Neural cell (in vitro differentiated cells): ENCODE measurements at regions not wholly inside any gene's neighbourhood (a gene's known extent, or its start where the extent isn't known, plus 50 kb on each side); places are given as distances from the start of the nearest gene placed in this dataset.

ENCODE experiments used
- H2AFZ ChIP-seq: fragments of 200-600, 300-800 bp; sonication (generic), shearing (Covaris generic); 2 replicates; pipeline ENCODE4 v1.6.0; 2014; ENCODE audit warnings: low read depth, mild to moderate bottlenecking, antibody characterized with exemption, low read length, moderate library complexity
- H3F3A ChIP-seq: fragments of 200-600 bp; shearing (Covaris generic); 2 replicates; pipeline ENCODE4 v1.6.1; 2016; ENCODE audit warnings: mild to moderate bottlenecking, moderate library complexity, mixed read lengths, antibody characterized with exemption, low read length; ENCODE audit not compliant: insufficient read depth, poor library complexity, severe bottlenecking
- H3K27ac ChIP-seq: fragments of 200-600, 300-800 bp; sonication (generic), shearing (Covaris generic); 2 replicates; pipeline ENCODE4 v1.5.1; 2014; ENCODE audit warnings: mild to moderate bottlenecking, low read length, moderate library complexity
- H3K27me3 ChIP-seq: fragments of 300-800, 200-600 bp; sonication (generic), shearing (Covaris generic); 2 replicates; pipeline ENCODE4 v1.6.0; 2014; ENCODE audit warnings: mild to moderate bottlenecking, low read depth, low read length, moderate library complexity; ENCODE audit not compliant: insufficient read depth
- H3K36me3 ChIP-seq: fragments of 300-800, 200-600 bp; sonication (generic), shearing (Covaris generic); 2 replicates; pipeline ENCODE4 v1.5.1; 2014; ENCODE audit warnings: mild to moderate bottlenecking, antibody characterized with exemption, low read length, moderate library complexity; ENCODE audit not compliant: insufficient read depth
- H3K4me2 ChIP-seq: fragments of 300-800, 200-600 bp; sonication (generic), shearing (Covaris generic); 2 replicates; pipeline ENCODE4 v1.6.0; 2014; ENCODE audit warnings: mild to moderate bottlenecking, low read length
- H3K4me3 ChIP-seq: fragments of 300-800, 200-600 bp; sonication (generic), shearing (Covaris generic); 2 replicates; pipeline ENCODE4 v1.5.1; 2014; ENCODE audit warnings: mild to moderate bottlenecking, low read length, moderate library complexity
- H3K79me2 ChIP-seq: fragments of 200-600 bp; shearing (Covaris generic); replicated peaks from 2 replicates; pipeline ENCODE4 v1.6.0; 2014; ENCODE audit warnings: mild to moderate bottlenecking, low read length, moderate library complexity; ENCODE audit not compliant: insufficient read depth
- H3K9ac ChIP-seq: fragments of 300-800, 200-600 bp; sonication (generic), shearing (Covaris generic); 2 replicates; pipeline ENCODE4 v1.6.1; 2016; ENCODE audit warnings: mild to moderate bottlenecking, low read length, mixed read lengths
- H3K9me2 ChIP-seq: fragments of 200-600 bp; shearing (Covaris generic); 2 replicates; pipeline ENCODE4 v1.6.1; 2016; ENCODE audit warnings: mild to moderate bottlenecking, low read length, mixed read lengths; ENCODE audit not compliant: insufficient read depth
- H3K9me3 ChIP-seq: fragments of 200-600, 300-800 bp; sonication (generic), shearing (Covaris generic); 2 replicates; pipeline ENCODE4 v1.6.1; 2016; ENCODE audit warnings: mild to moderate bottlenecking, mixed run types, low read length, moderate library complexity, mixed read lengths
- H4K20me1 ChIP-seq: fragments of 200-600 bp; shearing (Covaris generic); 2 replicates; pipeline ENCODE4 v1.6.1; 2016; ENCODE audit warnings: mild to moderate bottlenecking, mixed run types; ENCODE audit not compliant: insufficient read depth
- EP300 ChIP-seq: fragments of 450-650 bp; conservative IDR thresholded peaks from 2 replicates; pipeline ENCODE4 v1.6.1; 2014; ENCODE audit warnings: antibody characterized with exemption, mild to moderate bottlenecking, moderate library complexity; ENCODE audit not compliant: poor library complexity, severe bottlenecking
- EZH2 ChIP-seq: fragments of 200-600, 300-800 bp; shearing (Covaris generic), sonication (generic); IDR thresholded peaks from 2 replicates; pipeline ENCODE4 v1.6.1; 2014; ENCODE audit warnings: antibody characterized with exemption, low read length, borderline replicate concordance, mild to moderate bottlenecking; ENCODE audit not compliant: insufficient read depth, poor library complexity, severe bottlenecking
- MXI1 ChIP-seq: fragments of 450-650 bp; conservative IDR thresholded peaks from 2 replicates; pipeline ENCODE4 v1.6.1; 2014; ENCODE audit warnings: antibody characterized with exemption, mild to moderate bottlenecking; ENCODE audit not compliant: poor library complexity, severe bottlenecking
- POLR2AphosphoS5 ChIP-seq: IDR thresholded peaks from 2 replicates; pipeline ENCODE4 v1.6.1; 2012
- RAD21 ChIP-seq: fragments of 450-650 bp; conservative IDR thresholded peaks from 2 replicates; pipeline ENCODE4 v1.6.1; 2014; ENCODE audit warnings: antibody characterized with exemption, mild to moderate bottlenecking, moderate library complexity
- REST ChIP-seq: IDR thresholded peaks from 2 replicates; pipeline ENCODE4 v1.6.1; 2012; ENCODE audit warnings: borderline replicate concordance
- SMC3 ChIP-seq: fragments of 450-650 bp; conservative IDR thresholded peaks from 2 replicates; pipeline ENCODE4 v1.6.1; 2014; ENCODE audit warnings: antibody characterized with exemption, mild to moderate bottlenecking, moderate library complexity; ENCODE audit not compliant: poor library complexity
- TAF1 ChIP-seq: IDR thresholded peaks from 2 replicates; pipeline ENCODE4 v1.6.1; 2012; ENCODE audit warnings: low read depth
- TF ChIP-seq, protein P1 (sequence below): fragments of 450-650 bp; IDR thresholded peaks from 2 replicates; pipeline ENCODE4 v1.5.1; 2014; ENCODE audit warnings: antibody characterized with exemption, mild to moderate bottlenecking, moderate library complexity; ENCODE audit not compliant: poor library complexity, severe bottlenecking

- Histone ChIP-seq H2AFZ (no peak overlapping the region), H3K9ac (no peak overlapping the region), H3K4me2 (no peak overlapping the region), H3K36me3 (no peaks in the 10 kb centered on the region), H3K27me3 (no peaks in the 10 kb centered on the region), H3K4me3 (no peak overlapping the region), H3K27ac (no peak overlapping the region), H4K20me1 (no peaks in the 10 kb centered on the region), H3F3A (no peaks in the 10 kb centered on the region), H3K9me3 (no peaks in the 10 kb centered on the region), H3K79me2 (no peaks in the 10 kb centered on the region), H3K9me2 (no peaks in the 10 kb centered on the region)
- TF ChIP-seq EZH2 (no peak), RAD21 (no peak), MXI1 (no peak), TAF1 (no peak), SMC3 (no peak), POLR2AphosphoS5 (no peak), REST (no peak), EP300 (no peak)
- TF ChIP-seq, protein P1, sequence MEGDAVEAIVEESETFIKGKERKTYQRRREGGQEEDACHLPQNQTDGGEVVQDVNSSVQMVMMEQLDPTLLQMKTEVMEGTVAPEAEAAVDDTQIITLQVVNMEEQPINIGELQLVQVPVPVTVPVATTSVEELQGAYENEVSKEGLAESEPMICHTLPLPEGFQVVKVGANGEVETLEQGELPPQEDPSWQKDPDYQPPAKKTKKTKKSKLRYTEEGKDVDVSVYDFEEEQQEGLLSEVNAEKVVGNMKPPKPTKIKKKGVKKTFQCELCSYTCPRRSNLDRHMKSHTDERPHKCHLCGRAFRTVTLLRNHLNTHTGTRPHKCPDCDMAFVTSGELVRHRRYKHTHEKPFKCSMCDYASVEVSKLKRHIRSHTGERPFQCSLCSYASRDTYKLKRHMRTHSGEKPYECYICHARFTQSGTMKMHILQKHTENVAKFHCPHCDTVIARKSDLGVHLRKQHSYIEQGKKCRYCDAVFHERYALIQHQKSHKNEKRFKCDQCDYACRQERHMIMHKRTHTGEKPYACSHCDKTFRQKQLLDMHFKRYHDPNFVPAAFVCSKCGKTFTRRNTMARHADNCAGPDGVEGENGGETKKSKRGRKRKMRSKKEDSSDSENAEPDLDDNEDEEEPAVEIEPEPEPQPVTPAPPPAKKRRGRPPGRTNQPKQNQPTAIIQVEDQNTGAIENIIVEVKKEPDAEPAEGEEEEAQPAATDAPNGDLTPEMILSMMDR, result no peak
Measured at GRCh38 chr20:24742436-24742835, 206.6 kb upstream of the CST7 start.

DNA sequence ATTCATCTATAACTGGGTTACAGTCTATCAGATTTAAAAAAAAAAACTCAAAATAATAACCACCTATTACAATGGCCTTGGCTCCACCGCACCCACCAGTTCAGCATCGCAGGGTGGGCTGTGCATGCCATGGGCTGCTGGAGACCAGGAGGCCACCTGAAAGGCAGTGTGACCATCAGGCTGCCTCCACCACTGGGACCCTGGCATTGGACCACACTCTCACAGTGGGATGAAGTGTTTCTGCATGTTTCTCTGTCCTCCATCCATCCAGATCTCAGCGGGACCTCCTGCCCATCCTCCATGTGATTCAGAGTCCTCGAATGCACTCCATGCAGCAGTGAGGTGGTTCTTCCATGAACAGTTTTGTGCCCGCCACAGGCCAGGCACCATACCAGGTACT is 206.1 kb upstream of the CST7 start:
- Histone ChIP-seq H3K36me3 (no peaks in the 10 kb centered on the region), H3K9me3 (no peaks in the 10 kb centered on the region), H3F3A (no peaks in the 10 kb centered on the region), H3K4me3 (no peak overlapping the region), H4K20me1 (no peaks in the 10 kb centered on the region), H3K9ac (no peak overlapping the region), H3K27me3 (no peaks in the 10 kb centered on the region), H3K9me2 (no peaks in the 10 kb centered on the region), H3K4me2 (no peak overlapping the region), H3K27ac (no peak overlapping the region), H3K79me2 (no peaks in the 10 kb centered on the region), H2AFZ (no peak overlapping the region)
- TF ChIP-seq RAD21 (no peak), POLR2AphosphoS5 (no peak), TAF1 (no peak), EP300 (no peak), SMC3 (no peak), REST (no peak), EZH2 (no peak), MXI1 (no peak)
- TF ChIP-seq, protein P1, result no peak
